ENCODE measurements at regions not wholly inside any gene's neighbourhood (a gene's known extent, or its start where the extent isn't known, plus 50 kb on each side); places are given as distances from the start of the nearest gene placed in this dataset.

DNA sequence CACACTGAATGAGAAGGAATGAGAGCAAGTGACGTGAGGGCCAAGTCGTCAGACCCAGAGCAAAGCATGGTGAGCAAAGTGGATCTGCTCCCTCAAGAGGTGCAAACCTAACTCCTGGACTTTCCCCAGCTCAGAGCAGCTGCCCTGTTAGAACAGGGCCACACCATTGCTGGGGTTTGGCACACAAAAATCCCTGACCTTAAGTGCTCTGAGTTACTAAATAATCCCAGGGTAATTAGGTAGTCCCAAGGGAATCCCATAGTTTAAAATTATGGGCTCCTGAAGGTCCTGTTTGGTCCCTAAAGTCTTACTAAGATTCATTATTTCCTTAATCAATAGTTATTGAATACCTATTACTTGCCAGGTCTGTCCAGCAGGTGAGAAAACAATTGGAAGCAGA, 165.1 kb upstream of the TNFAIP3 start:
- in situ Hi-C loops (cut with HindIII; ENCODE audit: low pct_unique_long_range_greater_than_20kb, low sequenced_read_pairs) = no loop called here
- no TSS peak for BruUV-seq (replicated peaks)

GRCh38 chr6:137702791-137703424, 164.2 kb upstream of the TNFAIP3 start:
- H3K27me3 ChIP-seq (ENCODE audit: control insufficient read depth, insufficient read depth, low read length) = no peaks in the 10 kb centered on the region
- no peak overlapping the region for H3K27ac ChIP-seq (ENCODE audit: low read length)
- DNase-seq (ENCODE audit: low read depth, low spot score) (no peak), ATAC-seq (no peak)
- in situ Hi-C loops (cut with HindIII; ENCODE audit: low pct_unique_long_range_greater_than_20kb, low sequenced_read_pairs) (no loop called here), intact Hi-C loops (cut with micrococcal nuclease; ENCODE audit: unreplicated experiment) (loop anchor here (10.0 kb wide), 1 partner anchor 242 kb away; no protein-coding TSS in a partner anchor)
- peaks cover 7% of the 10 kb centered on the region for H3K4me1 ChIP-seq (ENCODE audit: control insufficient read depth, insufficient read depth, low read length)
- no peak overlapping the region for H3K4me3 ChIP-seq (ENCODE audit: low read depth in 2 of 2, low read length in 2 of 2)
- no TSS peak for BruUV-seq (replicated peaks)
- ChIA-PET POLR2A (no interaction called here), CTCF (interaction anchor here (0.7 kb wide), 1 partner anchor 242 kb away, joined by 3 read pairs; no protein-coding TSS in a partner anchor)
- no peaks in the 10 kb centered on the region for H3K9me3 ChIP-seq (ENCODE audit: control insufficient read depth, insufficient read depth, low read depth, low read length)
- no peaks in the 10 kb centered on the region for H3K36me3 ChIP-seq (ENCODE audit: control insufficient read depth, insufficient read depth, low read length)
- TF ChIP-seq, protein P1, sequence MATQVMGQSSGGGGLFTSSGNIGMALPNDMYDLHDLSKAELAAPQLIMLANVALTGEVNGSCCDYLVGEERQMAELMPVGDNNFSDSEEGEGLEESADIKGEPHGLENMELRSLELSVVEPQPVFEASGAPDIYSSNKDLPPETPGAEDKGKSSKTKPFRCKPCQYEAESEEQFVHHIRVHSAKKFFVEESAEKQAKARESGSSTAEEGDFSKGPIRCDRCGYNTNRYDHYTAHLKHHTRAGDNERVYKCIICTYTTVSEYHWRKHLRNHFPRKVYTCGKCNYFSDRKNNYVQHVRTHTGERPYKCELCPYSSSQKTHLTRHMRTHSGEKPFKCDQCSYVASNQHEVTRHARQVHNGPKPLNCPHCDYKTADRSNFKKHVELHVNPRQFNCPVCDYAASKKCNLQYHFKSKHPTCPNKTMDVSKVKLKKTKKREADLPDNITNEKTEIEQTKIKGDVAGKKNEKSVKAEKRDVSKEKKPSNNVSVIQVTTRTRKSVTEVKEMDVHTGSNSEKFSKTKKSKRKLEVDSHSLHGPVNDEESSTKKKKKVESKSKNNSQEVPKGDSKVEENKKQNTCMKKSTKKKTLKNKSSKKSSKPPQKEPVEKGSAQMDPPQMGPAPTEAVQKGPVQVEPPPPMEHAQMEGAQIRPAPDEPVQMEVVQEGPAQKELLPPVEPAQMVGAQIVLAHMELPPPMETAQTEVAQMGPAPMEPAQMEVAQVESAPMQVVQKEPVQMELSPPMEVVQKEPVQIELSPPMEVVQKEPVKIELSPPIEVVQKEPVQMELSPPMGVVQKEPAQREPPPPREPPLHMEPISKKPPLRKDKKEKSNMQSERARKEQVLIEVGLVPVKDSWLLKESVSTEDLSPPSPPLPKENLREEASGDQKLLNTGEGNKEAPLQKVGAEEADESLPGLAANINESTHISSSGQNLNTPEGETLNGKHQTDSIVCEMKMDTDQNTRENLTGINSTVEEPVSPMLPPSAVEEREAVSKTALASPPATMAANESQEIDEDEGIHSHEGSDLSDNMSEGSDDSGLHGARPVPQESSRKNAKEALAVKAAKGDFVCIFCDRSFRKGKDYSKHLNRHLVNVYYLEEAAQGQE (IDR thresholded peaks at IDR 0.05; ENCODE audit: insufficient read depth in 1 of 2, low read depth in 2 of 2, low read length in 1 of 2) = no peak
- TF ChIP-seq CTCF (IDR thresholded peaks at IDR 0.05) (no peak), POLR2AphosphoS5 (IDR thresholded peaks at IDR 0.05; ENCODE audit: low read depth, low read length) (no peak), TCF7L2 (IDR thresholded peaks at IDR 0.05; ENCODE audit: low read depth, low read length) (no peak), SIN3A (IDR thresholded peaks at IDR 0.05; ENCODE audit: borderline replicate concordance, insufficient read depth, low read depth, low read length) (no peak)

More for the DNA sequence above, 165.1 kb upstream of the TNFAIP3 start:
- intact Hi-C loops (cut with micrococcal nuclease; ENCODE audit: unreplicated experiment) = loop anchor here (10.0 kb wide), 1 partner anchor 243 kb away; no protein-coding TSS in a partner anchor
- Histone ChIP-seq H3K27me3 (ENCODE audit: control insufficient read depth, insufficient read depth, low read length) (no peaks in the 10 kb centered on the region), H3K27ac (ENCODE audit: low read length) (no peak overlapping the region), H3K36me3 (ENCODE audit: control insufficient read depth, insufficient read depth, low read length) (no peaks in the 10 kb centered on the region), H3K9me3 (ENCODE audit: control insufficient read depth, insufficient read depth, low read depth, low read length) (no peaks in the 10 kb centered on the region), H3K4me3 (ENCODE audit: low read depth in 2 of 2, low read length in 2 of 2) (no peak overlapping the region), H3K4me1 (ENCODE audit: control insufficient read depth, insufficient read depth, low read length) (peaks cover 11% of the 10 kb centered on the region)
- DNase-seq (ENCODE audit: low read depth, low spot score) = no peak
- no peak for ATAC-seq
- TF ChIP-seq SIN3A (IDR thresholded peaks at IDR 0.05; ENCODE audit: borderline replicate concordance, insufficient read depth, low read depth, low read length) = no peak
- TF ChIP-seq POLR2AphosphoS5 (IDR thresholded peaks at IDR 0.05; ENCODE audit: low read depth, low read length) = no peak
- no peak for TF ChIP-seq TCF7L2 (IDR thresholded peaks at IDR 0.05; ENCODE audit: low read depth, low read length)
- CTCF ChIA-PET = no interaction called here
- POLR2A ChIA-PET = no interaction called here

DNA sequence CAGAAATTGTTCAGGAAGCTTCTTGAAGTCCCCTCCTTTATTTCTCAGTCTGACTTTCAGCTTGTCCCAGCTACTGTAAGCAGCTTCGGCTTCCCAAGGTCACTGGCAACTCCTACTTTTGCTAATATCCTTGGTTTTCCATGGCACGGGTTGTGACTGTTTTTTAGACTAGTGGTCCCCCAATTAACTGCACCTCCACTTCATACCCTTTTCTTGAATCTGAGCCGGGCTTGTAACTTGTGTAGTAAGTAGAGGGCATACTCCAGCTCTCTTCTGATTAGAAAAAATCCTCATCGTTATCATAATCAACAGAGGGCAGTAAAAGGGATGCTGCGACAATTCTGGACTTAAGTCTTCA, 162.3 kb upstream of the TNFAIP3 start:
- POLR2A ChIA-PET = interaction anchor here (0.6 kb wide), 1 partner anchor 1352 kb away, joined by 3 read pairs; no protein-coding TSS in a partner anchor
- no peak overlapping the region for H3K27ac ChIP-seq (ENCODE audit: low read length)

More for the DNA sequence above, 162.3 kb upstream of the TNFAIP3 start:
- no peaks in the 10 kb centered on the region for H3K27me3 ChIP-seq (ENCODE audit: control insufficient read depth, insufficient read depth, low read length)
- no peaks in the 10 kb centered on the region for H3K36me3 ChIP-seq (ENCODE audit: control insufficient read depth, insufficient read depth, low read length)
- TF ChIP-seq TCF7L2 (IDR thresholded peaks at IDR 0.05; ENCODE audit: low read depth, low read length) = no peak
- TF ChIP-seq SIN3A (IDR thresholded peaks at IDR 0.05; ENCODE audit: borderline replicate concordance, insufficient read depth, low read depth, low read length) = no peak
- no peak for TF ChIP-seq CTCF (IDR thresholded peaks at IDR 0.05)
- no peak for TF ChIP-seq POLR2AphosphoS5 (IDR thresholded peaks at IDR 0.05; ENCODE audit: low read depth, low read length)
- no peaks in the 10 kb centered on the region for H3K9me3 ChIP-seq (ENCODE audit: control insufficient read depth, insufficient read depth, low read depth, low read length)
- in situ Hi-C loops (cut with HindIII; ENCODE audit: low pct_unique_long_range_greater_than_20kb, low sequenced_read_pairs) = no loop called here
- H3K4me1 ChIP-seq (ENCODE audit: control insufficient read depth, insufficient read depth, low read length) = peaks cover 10% of the 10 kb centered on the region; the same call in 1 of the 2 replicates
- no peak for ATAC-seq
- no peak overlapping the region for H3K4me3 ChIP-seq (ENCODE audit: low read depth in 2 of 2, low read length in 2 of 2)
- CTCF ChIA-PET = no interaction called here
- intact Hi-C loops (cut with micrococcal nuclease; ENCODE audit: unreplicated experiment) = loop anchor here (5.0 to 10.0 kb wide), 2 partner anchors 240 to 403 kb away; partner anchors contain the start of gene PERP
- no peak for DNase-seq (ENCODE audit: low read depth, low spot score)
- no TSS peak for BruUV-seq (replicated peaks)

Data from Panc1 (cell line).